HG02623 (cell line): ENCODE measurements at regions not wholly inside any gene's neighbourhood (a gene's known extent, or its start where the extent isn't known, plus 50 kb on each side); places are given as distances from the start of the nearest gene placed in this dataset.

ENCODE experiments used
- ATAC-seq: cut with Tn5 transposase; IDR thresholded peaks from one replicate; pipeline ENCODE4 v1.9.1; 2021; ENCODE audit warnings: moderate library complexity; ENCODE audit not compliant: unreplicated experiment

DNA sequence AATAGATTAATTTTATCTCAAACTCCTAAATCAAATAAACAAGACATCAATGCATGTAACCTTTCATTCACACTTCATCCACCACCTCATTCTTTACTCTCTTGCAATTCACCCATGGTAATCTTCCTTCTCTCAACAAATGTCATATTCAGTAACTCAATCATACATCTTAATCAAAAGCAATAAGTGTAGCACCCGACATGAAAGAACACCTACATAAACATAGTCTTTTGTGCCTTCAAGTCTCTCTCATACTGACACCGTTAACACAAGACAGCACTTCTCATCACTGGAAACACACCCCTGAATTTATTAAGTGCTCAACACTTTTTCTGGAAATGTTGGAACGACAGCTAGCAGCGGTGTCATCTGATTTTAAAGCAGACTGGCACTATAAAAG is 225.9 kb downstream of the TTLL7 start:
- ATAC-seq: no peak

DNA sequence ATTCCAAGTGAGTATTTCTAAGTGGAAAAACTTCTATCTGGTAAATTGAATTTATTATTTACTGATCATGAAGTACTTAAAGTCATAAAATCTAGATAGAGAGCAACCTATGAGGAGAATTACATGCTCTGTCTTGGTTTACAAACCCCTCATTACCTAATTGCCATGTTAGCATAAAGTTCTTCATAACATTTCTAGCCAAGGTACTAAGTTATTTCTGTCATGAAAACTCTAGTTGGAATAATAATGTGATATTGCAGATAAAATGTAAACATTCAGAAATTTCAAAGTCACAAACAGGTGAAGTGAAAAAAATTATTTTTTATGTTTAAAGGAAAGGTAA is 228.6 kb downstream of the TTLL7 start:
- ATAC-seq: no peak

DNA sequence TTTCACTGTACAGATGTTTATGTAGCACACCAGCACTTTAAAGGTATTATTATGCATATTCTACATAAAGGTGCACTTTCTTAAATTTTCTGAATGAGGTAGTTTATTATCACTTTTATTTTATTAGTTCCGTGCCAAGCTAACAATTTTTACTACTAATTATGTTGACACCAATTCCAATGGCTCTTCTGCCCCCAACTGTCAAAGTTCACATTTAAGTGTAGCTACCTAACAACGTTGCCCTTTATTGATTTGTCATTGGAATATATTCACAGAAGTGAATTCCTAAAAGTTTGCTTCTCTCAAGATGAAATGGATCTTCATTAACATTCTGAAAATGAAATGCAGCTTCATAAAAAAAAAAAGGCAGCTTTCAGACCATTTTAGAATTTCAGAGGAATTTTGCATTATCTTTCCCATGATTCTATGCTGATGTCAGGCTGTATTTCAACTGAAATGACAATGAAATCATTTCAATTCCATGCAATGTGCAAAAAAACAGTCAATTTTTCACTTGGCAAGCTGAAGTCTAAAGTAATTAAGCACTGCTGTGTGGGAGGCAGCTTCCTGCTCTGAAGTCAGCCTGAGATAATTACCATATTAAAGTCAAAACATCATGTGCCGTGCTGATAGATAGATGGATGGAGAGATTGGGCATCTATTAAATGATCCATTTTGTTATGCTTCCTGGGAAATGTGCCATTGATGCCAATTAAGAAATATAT is 229.2 kb downstream of the TTLL7 start:
- no peak for ATAC-seq

DNA sequence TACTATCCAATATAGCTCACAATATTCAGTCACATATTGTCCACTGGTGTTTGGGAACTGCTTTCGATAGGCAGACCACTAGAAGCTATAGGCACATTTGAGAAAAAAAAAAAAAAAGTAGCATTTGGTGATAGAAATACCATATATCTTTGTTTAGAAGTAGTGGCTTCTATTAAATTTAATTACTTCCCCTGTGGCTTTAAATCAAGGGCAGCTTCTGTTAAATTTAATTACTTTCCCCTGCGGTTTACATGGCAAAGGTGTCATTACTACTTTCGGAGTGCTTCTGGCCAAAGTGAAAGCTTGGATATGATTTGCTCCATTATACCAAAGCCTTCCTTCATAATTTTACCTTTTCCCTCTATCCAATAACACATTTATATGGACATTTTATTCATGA is 229.9 kb downstream of the TTLL7 start:
- no peak for ATAC-seq

DNA sequence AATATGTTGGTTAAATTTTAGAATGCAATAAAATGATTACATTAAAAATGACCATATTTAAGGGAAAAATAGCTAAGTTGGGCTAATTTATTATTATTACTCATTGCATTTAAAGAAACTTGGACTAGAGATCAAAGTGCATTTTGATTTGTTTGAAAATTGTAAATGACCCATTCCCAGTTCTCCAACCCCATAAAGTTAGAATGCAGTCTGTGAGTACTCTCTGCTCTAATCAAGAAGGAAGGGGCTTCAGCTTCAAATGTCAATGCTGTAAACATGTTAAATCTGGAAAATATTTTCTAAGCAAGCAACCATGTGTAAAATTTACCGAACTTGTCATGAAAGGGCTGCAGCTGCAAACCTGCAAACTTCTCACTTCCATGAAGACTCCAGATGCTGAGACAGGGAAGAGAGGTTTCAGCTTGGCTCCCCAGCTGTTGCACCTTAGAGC is 232.7 kb downstream of the TTLL7 start:
- ATAC-seq: no peak

DNA sequence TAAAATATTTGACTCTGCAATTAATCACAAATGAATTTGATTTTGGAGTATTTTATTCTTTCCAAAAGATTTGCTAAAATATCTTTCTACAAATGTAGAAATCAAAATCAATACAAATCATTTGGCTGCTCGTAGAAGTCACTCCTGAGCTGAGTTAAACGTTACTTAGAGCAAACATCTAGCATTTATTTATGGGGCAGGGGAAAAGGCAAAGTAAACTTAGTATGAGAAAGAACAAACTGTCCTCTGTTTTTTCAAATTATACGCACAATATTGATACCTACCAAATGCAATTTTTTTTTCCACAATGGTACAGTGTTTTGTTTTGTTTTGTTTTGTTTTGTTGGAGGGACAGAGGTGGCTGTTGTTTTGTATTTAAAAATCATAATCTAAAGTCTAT is 233.8 kb downstream of the TTLL7 start:
- ATAC-seq: no peak

DNA sequence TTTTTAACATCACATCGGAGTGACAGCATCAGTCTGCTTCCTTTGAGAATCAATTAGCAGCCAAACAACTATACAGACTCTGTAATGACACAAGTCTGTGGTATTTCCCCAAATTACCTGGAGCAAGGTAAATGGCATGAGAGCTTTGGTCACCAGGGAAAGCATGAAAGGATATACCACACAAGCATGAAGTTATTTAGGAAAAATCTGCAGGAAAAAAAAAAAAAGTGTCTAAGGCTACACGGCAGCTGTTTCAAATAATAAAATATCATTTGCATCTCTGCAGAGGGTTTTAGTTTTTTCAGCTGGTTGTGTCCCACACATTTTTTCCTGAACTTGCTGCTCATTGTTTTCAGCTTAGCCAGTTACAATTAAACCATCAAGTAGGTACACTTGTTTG is 234.7 kb downstream of the TTLL7 start:
- ATAC-seq: no peak

DNA sequence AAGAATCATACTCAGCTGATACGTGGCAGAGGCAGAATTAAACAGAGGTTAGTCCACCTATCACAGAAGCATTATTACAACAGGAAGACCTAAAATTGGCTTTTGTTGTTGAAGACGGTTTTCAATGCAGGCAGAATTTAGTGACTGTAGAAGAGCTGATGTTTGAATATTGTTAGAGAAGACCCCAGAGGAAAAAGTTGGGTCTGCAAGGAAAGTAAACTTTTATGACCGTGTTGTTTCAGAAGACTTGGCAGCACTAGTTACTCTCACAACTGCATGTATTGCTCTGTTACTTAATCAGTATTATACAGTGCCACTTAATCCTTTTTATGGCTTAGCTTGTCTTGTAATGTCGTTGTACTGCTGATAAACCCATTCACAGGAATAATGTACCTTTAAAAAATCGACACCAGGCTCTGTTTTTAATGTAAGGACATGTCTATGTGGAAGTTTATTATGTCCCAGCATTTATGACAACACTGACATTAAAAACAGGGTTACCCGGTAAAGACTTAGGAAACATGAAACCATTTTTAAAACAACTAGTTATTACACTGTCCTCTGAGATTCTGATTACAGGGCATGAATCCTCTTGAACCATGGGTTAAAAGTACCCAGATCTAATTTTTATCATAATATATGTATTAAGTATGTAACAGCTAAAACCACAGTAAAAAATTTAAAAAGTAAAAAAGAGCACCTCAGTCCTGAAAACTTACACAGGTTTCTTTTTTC is 235.4 kb downstream of the TTLL7 start:
- ATAC-seq: no peak

DNA sequence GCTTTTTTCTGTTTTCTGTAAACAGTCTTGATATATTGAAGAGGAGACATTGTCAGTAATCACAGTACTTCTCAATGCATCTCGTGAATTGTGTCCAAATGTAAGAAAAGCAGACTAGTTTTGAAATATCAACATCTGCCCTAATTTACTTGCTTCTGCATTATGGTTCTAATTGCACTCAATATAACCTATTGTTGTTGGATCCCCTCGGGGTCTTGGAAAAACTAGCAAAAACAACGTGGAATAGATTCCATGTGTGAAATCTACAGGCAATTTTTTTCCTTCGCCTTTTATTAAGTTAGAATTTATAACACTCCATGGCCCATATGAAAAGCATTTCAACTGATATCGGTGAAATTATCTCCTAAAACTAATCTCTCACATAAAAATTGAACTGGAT is 236.5 kb downstream of the TTLL7 start:
- no peak for ATAC-seq

DNA sequence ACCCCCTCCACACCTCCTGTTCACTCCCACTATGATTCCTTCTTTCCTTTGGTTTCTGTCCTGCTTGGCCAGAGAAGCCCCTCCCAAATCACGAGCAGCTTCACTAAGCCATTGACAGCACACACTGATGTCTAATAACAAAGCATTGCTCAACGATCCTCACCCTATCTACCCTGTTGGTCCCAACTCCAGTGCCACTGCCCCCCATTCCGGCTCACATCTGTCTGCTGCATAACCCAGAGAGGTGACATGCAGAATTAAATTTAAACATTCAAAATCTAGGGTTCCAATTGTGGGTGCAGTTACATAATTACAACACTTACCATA is 236.9 kb downstream of the TTLL7 start:
- no peak for ATAC-seq

DNA sequence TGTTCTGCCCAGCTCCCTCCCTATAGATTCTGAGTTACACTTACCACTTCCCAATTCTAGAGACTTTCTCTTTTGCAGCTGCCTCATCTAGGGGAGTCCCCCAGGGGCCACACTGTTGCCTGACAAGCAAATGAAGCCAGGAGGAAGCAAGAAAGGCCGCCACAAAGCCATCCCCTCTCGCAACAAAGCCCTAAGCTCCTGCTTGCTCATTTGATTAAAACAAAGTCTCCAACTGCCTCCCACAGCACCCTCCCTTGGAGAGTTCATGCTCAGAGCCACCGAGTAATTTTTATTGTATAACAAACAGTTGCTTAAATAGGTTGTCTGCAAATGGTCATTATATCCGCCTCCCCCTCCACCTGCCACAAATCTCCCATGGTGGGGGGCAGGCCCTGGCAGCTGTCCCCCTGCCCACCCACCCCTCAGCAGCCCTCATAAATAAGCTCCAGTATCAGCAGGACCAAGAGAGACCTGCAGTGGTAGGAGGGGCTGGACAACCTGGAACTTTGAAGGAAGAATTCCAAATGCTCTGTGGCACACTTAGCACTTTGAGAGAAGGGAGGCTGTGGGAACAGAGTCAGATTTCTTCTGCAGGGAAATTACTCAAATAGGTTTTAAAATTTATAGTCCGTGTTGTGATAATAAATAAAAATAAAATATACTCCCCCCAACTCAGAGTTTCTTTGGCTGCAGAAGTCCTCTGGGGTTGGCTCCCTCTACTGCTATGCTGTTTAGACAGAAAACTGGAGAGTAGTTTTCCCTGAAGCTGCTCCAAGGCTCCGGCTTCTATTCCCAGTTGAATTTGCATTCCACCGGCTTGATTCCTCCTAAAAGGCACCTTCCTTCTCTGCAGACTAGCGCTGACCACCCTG is 237.5 kb downstream of the TTLL7 start:
- peak; percentile 100 for ATAC-seq

DNA sequence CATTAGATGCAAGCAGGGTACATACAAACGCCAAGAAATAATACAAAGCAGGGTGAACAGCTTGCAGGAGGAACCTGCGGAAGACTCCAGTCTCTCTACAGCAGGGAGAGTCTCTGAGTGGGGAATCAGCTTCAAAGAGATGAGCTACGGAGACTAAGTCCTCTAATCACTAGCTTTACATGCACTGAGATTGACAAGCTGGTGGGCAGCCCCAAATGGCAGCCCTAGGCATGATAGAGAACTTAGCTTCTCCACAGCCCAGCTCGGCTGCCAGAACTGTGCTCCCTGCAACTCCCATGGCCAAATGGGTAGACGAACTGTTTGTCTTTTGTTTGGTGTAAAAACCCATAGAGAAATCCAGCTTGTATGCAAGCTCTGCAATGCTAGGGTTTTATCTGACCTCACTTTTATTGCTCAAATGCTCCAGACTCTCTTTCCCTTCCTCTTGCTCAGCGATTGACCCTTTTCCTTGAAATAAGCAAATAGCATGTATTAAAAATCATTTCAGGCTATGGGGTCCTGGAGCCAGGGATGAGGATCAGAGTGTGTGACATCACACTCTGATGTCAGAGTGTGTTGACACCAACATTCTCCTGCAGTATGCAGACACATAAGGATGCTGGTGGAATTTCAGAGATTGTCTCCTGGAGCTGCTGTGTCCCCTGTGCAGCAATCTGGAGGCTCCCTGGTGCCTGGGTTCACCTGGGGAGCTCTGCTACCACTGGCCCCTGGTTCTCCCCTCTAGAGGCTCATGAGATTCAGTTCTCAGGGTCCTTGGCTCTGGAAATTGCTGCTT is 238.5 kb downstream of the TTLL7 start:
- peak; percentile 7 for ATAC-seq

DNA sequence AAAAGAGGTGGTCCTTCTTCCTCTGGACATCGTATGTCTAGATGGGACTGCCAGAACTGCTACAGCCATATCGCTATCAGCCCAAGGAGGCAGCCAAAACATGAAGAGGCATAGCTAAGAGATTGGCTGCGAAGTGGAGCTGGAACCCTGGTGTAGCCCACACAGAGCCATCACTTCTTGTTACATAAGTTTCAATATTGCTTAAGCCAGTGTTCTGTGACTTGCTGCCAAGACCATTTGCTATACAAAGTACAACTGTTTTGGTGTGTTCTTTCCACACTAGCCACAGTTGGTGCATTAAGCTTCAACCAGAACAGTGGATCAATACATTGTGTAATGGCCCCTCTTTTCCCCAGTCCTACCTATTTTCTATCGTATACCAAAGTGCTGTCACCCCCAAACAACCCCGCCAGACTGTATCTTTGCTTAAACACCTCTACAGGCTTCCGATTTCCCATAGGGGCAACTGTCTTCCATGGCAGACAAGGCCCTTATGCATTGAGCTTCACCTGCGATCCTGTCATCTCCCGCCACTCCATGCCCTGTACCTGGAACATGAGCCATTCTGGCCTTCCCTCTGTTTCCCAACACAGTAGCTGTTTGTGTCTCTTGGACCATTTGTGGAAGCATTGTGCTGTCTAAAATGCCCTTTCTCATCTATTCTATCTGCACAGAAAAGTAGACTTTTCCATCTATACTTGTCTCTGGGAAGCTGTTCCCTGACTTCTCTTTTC is 241.8 kb downstream of the TTLL7 start:
- ATAC-seq: no peak

DNA sequence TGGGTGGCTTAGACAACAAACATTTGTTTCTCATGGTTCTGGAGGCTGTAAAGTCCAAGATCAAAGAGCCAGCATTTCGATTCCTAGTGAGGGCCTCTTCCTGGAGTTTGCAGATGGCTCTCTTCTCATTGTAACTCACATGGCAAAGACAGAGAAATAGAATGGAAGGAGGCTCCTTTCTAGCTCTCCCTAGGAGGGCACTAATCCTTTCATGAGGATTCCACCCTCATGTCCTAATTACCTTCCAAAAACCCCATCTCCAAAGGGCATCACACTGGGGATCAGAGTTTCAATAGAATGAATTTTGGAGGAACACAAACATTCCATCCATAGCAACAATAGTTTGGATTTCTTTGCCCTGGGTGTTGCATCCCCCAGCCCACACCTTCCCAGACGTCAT is 247.3 kb downstream of the TTLL7 start:
- no peak for ATAC-seq

DNA sequence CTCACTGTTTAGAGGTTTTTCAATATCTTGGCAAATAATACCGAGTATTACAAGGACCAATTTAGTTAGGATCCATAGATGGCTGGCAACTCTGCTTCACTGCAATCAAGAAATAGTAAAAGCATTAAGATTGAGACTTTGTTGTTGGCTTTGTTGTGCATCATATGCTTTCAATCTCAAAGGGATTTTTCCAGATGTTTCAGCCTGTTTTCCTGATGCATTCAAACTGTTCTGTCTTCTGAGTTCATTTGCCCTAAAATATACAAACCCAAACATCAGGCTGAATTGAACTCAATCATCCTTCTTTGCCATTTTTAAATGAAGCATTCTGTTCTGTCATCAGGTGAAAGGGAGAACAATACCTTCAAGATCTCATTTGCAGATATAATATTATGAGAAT is 248.7 kb downstream of the TTLL7 start:
- no peak for ATAC-seq

DNA sequence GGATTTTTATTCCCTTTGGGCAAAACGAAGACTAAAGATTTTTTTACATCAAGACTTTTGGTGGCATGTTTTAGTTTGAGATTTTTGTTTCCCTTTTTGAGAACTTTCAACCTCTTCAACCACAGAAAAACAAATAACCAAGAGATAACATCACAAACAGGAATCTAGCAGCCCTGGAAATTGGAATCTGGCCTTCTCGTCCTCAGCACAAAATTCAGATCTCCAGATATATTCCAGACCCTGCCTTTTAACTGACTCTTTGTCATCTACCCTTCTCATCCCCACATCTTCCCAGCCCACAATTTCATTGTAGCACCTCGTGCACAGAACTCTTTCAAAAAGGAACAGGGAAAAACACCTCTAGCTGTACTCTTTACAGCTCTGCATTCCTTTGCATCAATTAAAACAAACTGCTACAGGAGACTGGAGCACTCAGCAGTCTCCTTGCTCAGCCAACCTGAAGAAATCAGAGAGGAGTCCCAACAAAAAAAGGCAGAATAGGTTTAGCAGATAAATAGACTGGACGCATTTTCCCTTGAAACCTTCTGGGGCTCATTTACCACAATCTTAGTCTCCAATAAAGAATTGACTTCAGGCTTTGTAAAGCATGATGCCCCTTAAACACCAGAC is 251.0 kb downstream of the TTLL7 start:
- ATAC-seq: no peak

DNA sequence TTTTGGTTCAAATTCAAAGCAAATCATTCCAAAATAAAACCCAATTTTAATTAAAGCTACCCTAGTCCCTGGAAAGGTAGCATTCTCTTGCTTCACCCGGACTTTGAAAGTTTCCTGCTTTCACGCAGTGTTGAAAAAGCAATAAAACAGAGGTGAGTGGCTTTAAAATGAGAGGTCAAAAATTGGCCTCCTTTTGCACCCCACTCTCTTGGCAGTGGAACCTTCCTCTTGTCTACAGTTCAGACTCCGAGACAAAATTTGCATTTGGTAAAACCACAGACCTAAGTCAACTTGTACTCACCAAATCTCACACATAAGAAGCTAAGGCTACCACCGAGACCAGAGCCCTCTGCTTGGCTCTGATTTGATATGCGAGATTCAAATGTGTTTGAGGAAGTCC is 252.7 kb downstream of the TTLL7 start:
- ATAC-seq: no peak

DNA sequence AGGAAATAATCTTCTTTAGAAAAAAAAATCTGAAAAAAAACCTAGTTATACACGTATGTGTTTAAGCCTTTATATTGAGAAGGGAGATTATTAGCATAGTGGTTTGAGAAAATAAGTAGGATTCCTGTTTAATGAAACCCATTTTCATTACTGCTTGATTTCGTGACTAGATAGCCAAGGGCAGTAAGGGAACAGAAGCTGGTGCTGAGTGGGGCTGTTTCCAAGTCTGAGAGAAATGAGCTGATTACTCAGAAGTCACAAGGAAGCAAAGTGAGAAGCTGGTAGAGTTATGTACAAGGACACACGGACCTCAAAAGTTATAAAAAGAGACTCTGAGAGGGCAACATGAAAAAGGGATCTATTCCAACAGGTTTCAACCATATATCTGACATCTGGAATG is 256.5 kb downstream of the TTLL7 start:
- no peak for ATAC-seq

DNA sequence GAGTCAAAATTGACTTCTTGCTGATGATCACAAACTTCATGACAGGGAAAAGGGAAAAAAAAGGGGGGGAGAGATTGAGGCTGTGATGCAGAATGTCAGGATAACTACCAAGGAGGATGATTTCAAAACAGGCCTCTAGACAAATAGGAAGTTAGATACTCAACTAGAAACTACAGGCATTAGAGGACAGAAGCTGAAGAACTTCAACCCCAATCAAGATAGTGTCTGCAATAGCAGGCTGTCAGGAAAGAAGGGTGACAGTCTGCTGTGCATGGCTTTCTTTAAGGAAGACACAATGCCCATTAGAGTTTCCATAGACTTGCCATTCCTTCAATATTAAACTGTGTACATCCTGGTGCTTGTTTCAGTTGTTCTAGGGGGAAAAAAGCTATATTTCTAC is 257.2 kb downstream of the TTLL7 start:
- ATAC-seq: no peak

DNA sequence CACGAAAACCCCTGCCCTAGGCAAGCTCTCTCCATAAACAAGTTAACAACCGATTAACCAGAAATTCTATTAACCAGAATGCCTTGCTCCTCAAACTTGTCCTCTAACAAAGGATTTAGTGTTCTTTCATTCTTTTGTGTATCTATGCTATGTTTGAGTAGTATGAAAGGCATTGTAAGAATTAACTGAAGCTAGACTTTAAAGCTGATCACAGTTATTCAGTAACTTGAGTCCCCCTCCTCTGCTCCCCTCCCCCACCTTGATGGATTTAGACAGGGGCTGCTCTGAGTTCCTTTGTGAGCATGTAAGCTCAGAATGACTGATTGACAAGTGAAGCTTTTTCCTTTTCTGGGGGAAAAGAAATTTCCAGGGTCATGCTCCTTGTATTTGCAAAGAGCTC is 257.6 kb downstream of the TTLL7 start:
- no peak for ATAC-seq
